IPS-15b (cell line): ENCODE measurements at regions not wholly inside any gene's neighbourhood (a gene's known extent, or its start where the extent isn't known, plus 50 kb on each side); places are given as distances from the start of the nearest gene placed in this dataset.

Experiments used
- H3K27me3 ChIP-seq: one replicate; pipeline ENCODE4 v1.6.1; 2013; ENCODE audit warnings: low read length; ENCODE audit not compliant: control insufficient read depth, insufficient read depth
- H3K36me3 ChIP-seq: one replicate; pipeline ENCODE4 v1.6.1; 2013; ENCODE audit warnings: low read length; ENCODE audit not compliant: control insufficient read depth, insufficient read depth
- H3K4me1 ChIP-seq: one replicate; pipeline ENCODE4 v1.6.1; 2013; ENCODE audit warnings: mild to moderate bottlenecking, low read length; ENCODE audit not compliant: control insufficient read depth, insufficient read depth
- H3K4me3 ChIP-seq: one replicate; pipeline ENCODE4 v1.5.1; 2013; ENCODE audit warnings: low read depth, low read length
- H3K9ac ChIP-seq: one replicate; pipeline ENCODE4 v1.6.1; 2013; ENCODE audit warnings: low read depth, mild to moderate bottlenecking, low read length
- H3K9me3 ChIP-seq: one replicate; pipeline ENCODE4 v1.6.1; 2013; ENCODE audit warnings: mild to moderate bottlenecking, low read length; ENCODE audit not compliant: control insufficient read depth, insufficient read depth

- Histone ChIP-seq H3K9me3 (no peaks in the 10 kb centered on the region), H3K4me3 (no peak overlapping the region), H3K9ac (no peak overlapping the region), H3K27me3 (no peaks in the 10 kb centered on the region), H3K36me3 (no peaks in the 10 kb centered on the region), H3K4me1 (no peaks in the 10 kb centered on the region)
Measured at GRCh38 chr4:91936311-91936710, 367.5 kb upstream of the GRID2 start.

- peaks cover 11% of the 10 kb centered on the region for H3K4me1 ChIP-seq
- no peak overlapping the region for H3K9ac ChIP-seq
- no peaks in the 10 kb centered on the region for H3K27me3 ChIP-seq
- H3K4me3 ChIP-seq, result no peak overlapping the region
- H3K9me3 ChIP-seq, result no peaks in the 10 kb centered on the region
- no peaks in the 10 kb centered on the region for H3K36me3 ChIP-seq
Measured at GRCh38 chr4:91957963-91958362, 345.8 kb upstream of the GRID2 start.

- no peak overlapping the region for H3K4me3 ChIP-seq
- H3K27me3 ChIP-seq, result no peaks in the 10 kb centered on the region
- H3K9ac ChIP-seq, result no peak overlapping the region
- no peaks in the 10 kb centered on the region for H3K9me3 ChIP-seq
- peaks cover 11% of the 10 kb centered on the region for H3K4me1 ChIP-seq
- no peaks in the 10 kb centered on the region for H3K36me3 ChIP-seq
Measured at GRCh38 chr4:91958596-91958995, 345.2 kb upstream of the GRID2 start.

GRCh38 chr4:91961504-91961903 is 342.3 kb upstream of the GRID2 start:
- Histone ChIP-seq H3K4me1 (peaks cover 11% of the 10 kb centered on the region), H3K36me3 (no peaks in the 10 kb centered on the region), H3K9ac (no peak overlapping the region), H3K4me3 (no peak overlapping the region), H3K27me3 (no peaks in the 10 kb centered on the region), H3K9me3 (no peaks in the 10 kb centered on the region)

- no peak overlapping the region for H3K4me3 ChIP-seq
- H3K9ac ChIP-seq, result no peak overlapping the region
- H3K9me3 ChIP-seq, result no peaks in the 10 kb centered on the region
- peaks cover 3% of the 10 kb centered on the region for H3K4me1 ChIP-seq
- no peaks in the 10 kb centered on the region for H3K36me3 ChIP-seq
- H3K27me3 ChIP-seq, result no peaks in the 10 kb centered on the region
Measured at GRCh38 chr4:91963486-91963885, 340.3 kb upstream of the GRID2 start.

- no peak overlapping the region for H3K4me3 ChIP-seq
- no peaks in the 10 kb centered on the region for H3K36me3 ChIP-seq
- no peaks in the 10 kb centered on the region for H3K9me3 ChIP-seq
- no peaks in the 10 kb centered on the region for H3K4me1 ChIP-seq
- no peaks in the 10 kb centered on the region for H3K27me3 ChIP-seq
- no peak overlapping the region for H3K9ac ChIP-seq
Measured at GRCh38 chr4:91965166-91965565, 338.6 kb upstream of the GRID2 start.

- Histone ChIP-seq H3K4me1 (no peaks in the 10 kb centered on the region), H3K9ac (no peak overlapping the region), H3K27me3 (no peaks in the 10 kb centered on the region), H3K9me3 (no peaks in the 10 kb centered on the region), H3K4me3 (no peak overlapping the region), H3K36me3 (no peaks in the 10 kb centered on the region)
Measured at GRCh38 chr4:91973479-91974153, 330.1 kb upstream of the GRID2 start.

- no peak overlapping the region for H3K4me3 ChIP-seq
- no peak overlapping the region for H3K9ac ChIP-seq
- no peaks in the 10 kb centered on the region for H3K9me3 ChIP-seq
- H3K36me3 ChIP-seq, result no peaks in the 10 kb centered on the region
- no peaks in the 10 kb centered on the region for H3K4me1 ChIP-seq
- H3K27me3 ChIP-seq, result no peaks in the 10 kb centered on the region
Measured at GRCh38 chr4:91984466-91984865, 319.3 kb upstream of the GRID2 start.

- no peaks in the 10 kb centered on the region for H3K36me3 ChIP-seq
- no peaks in the 10 kb centered on the region for H3K9me3 ChIP-seq
- no peaks in the 10 kb centered on the region for H3K4me1 ChIP-seq
- no peaks in the 10 kb centered on the region for H3K27me3 ChIP-seq
- H3K9ac ChIP-seq, result no peak overlapping the region
- H3K4me3 ChIP-seq, result no peak overlapping the region
Measured at GRCh38 chr4:91989914-91990313, 313.9 kb upstream of the GRID2 start.

- no peaks in the 10 kb centered on the region for H3K27me3 ChIP-seq
- H3K4me3 ChIP-seq, result no peak overlapping the region
Measured at GRCh38 chr4:91990726-91991125, 313.0 kb upstream of the GRID2 start.

GRCh38 chr4:91997045-91997444 is 306.7 kb upstream of the GRID2 start:
- H3K9me3 ChIP-seq, result no peaks in the 10 kb centered on the region

More at GRCh38 chr4:91990726-91991125, 313.0 kb upstream of the GRID2 start:
- Histone ChIP-seq H3K9ac (no peak overlapping the region), H3K4me1 (no peaks in the 10 kb centered on the region), H3K36me3 (no peaks in the 10 kb centered on the region), H3K9me3 (no peaks in the 10 kb centered on the region)

GRCh38 chr4:92012899-92013867 is 290.6 kb upstream of the GRID2 start:
- H3K4me3 ChIP-seq, result no peak overlapping the region
- no peak overlapping the region for H3K9ac ChIP-seq
- H3K4me1 ChIP-seq, result no peaks in the 10 kb centered on the region
- no peaks in the 10 kb centered on the region for H3K9me3 ChIP-seq
- peaks cover 8% of the 10 kb centered on the region for H3K27me3 ChIP-seq
- H3K36me3 ChIP-seq, result no peaks in the 10 kb centered on the region

More at GRCh38 chr4:91997045-91997444, 306.7 kb upstream of the GRID2 start:
- Histone ChIP-seq H3K9ac (no peak overlapping the region), H3K4me1 (no peaks in the 10 kb centered on the region), H3K36me3 (no peaks in the 10 kb centered on the region), H3K27me3 (no peaks in the 10 kb centered on the region), H3K4me3 (no peak overlapping the region)
